Type B pancreatic cell (in vitro differentiated cells): ENCODE measurements at regions not wholly inside any gene's neighbourhood (a gene's known extent, or its start where the extent isn't known, plus 50 kb on each side); places are given as distances from the start of the nearest gene placed in this dataset.
"Not testable (repeated sequence)": the region's sequence is repeated elsewhere in the genome, so short reads cannot be mapped to it uniquely, and the experiment has no call there.

Source experiments
- DNase-seq: peaks from one replicate; pipeline ENCODE4 v3.0.0; 2021; ENCODE audit warnings: mixed read lengths; ENCODE audit not compliant: unreplicated experiment; ENCODE audit errors: extremely low spot score
- H3K27ac Mint-ChIP-seq: 2 replicates; pipeline ENCODE4 v1.8.0; 2021; ENCODE audit warnings: mild to moderate bottlenecking, mixed read lengths
- H3K27me3 Mint-ChIP-seq: 2 replicates; pipeline ENCODE4 v1.8.0; 2021; ENCODE audit warnings: mixed read lengths
- H3K36me3 Mint-ChIP-seq: 2 replicates; pipeline ENCODE4 v1.8.0; 2021; ENCODE audit warnings: mixed read lengths
- H3K4me1 Mint-ChIP-seq: one replicate; pipeline ENCODE4 v1.8.0; 2021; ENCODE audit warnings: mixed read lengths; ENCODE audit not compliant: unreplicated experiment
- H3K4me3 Mint-ChIP-seq: 2 replicates; pipeline ENCODE4 v1.8.0; 2021; ENCODE audit warnings: mild to moderate bottlenecking, mixed read lengths
- H3K9me3 Mint-ChIP-seq: 2 replicates; pipeline ENCODE4 v1.8.0; 2021; ENCODE audit warnings: mixed read lengths
- TF ChIP-seq, protein P1 (sequence below): fragments of 200-600 bp; sonication (generic); conservative IDR thresholded peaks from 2 replicates; pipeline ENCODE4 v1.5.0; 2021; ENCODE audit warnings: antibody characterized with exemption, mild to moderate bottlenecking

GRCh38 chr6:72561629-72562028, 60.2 kb upstream of the KCNQ5 start:
- H3K27ac Mint-ChIP-seq: no peak overlapping the region
- H3K9me3 Mint-ChIP-seq: no peaks in the 10 kb centered on the region
- no peaks in the 10 kb centered on the region for H3K4me1 Mint-ChIP-seq
- no peaks in the 10 kb centered on the region for H3K27me3 Mint-ChIP-seq
- TF ChIP-seq, protein P1, sequence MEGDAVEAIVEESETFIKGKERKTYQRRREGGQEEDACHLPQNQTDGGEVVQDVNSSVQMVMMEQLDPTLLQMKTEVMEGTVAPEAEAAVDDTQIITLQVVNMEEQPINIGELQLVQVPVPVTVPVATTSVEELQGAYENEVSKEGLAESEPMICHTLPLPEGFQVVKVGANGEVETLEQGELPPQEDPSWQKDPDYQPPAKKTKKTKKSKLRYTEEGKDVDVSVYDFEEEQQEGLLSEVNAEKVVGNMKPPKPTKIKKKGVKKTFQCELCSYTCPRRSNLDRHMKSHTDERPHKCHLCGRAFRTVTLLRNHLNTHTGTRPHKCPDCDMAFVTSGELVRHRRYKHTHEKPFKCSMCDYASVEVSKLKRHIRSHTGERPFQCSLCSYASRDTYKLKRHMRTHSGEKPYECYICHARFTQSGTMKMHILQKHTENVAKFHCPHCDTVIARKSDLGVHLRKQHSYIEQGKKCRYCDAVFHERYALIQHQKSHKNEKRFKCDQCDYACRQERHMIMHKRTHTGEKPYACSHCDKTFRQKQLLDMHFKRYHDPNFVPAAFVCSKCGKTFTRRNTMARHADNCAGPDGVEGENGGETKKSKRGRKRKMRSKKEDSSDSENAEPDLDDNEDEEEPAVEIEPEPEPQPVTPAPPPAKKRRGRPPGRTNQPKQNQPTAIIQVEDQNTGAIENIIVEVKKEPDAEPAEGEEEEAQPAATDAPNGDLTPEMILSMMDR: no peak
- no peak overlapping the region for H3K4me3 Mint-ChIP-seq
- DNase-seq: no peak
- no peaks in the 10 kb centered on the region for H3K36me3 Mint-ChIP-seq

DNA sequence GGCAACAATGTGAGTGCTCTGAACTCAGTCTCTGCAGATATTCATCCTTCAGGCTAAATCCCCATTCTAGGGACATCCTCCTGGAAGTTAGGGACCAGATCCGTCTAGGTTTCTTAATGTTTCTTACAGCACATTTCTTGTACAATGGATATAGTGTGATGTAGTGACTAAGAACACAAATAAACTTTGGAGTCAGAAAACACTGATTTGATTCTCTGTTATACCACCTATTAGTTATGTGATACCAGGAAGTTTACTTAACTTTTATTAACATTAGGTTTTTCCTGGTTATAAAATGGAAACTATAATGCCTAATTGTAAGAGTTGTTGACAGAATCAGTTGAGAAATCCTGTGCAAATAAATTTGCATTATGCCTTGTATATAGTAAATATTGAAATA, 57.6 kb upstream of the KCNQ5 start:
- Mint-ChIP-seq H3K4me1 (no peaks in the 10 kb centered on the region), H3K27me3 (no peaks in the 10 kb centered on the region), H3K36me3 (no peaks in the 10 kb centered on the region), H3K4me3 (no peak overlapping the region), H3K9me3 (no peaks in the 10 kb centered on the region), H3K27ac (no peak overlapping the region)
- DNase-seq: no peak
- TF ChIP-seq, protein P1: no peak

GRCh38 chr6:72571993-72572392, 49.9 kb upstream of the KCNQ5 start:
- H3K27ac Mint-ChIP-seq, H3K36me3 Mint-ChIP-seq, H3K9me3 Mint-ChIP-seq, H3K4me3 Mint-ChIP-seq, H3K27me3 Mint-ChIP-seq, DNase-seq, H3K4me1 Mint-ChIP-seq: not testable (repeated sequence)
